Activated T-cell treated with anti-CD3 and anti-CD28 coated beads, Interleukin-2, amount 50 U/mL, for 72 hours (primary cell): ENCODE measurements at regions not wholly inside any gene's neighbourhood (a gene's known extent, or its start where the extent isn't known, plus 50 kb on each side); places are given as distances from the start of the nearest gene placed in this dataset.

Source experiments
- ATAC-seq, 2 donors: fragments of 150-1000 bp; cut with Tn5 transposase; replicated peaks in 1 of 2; 2 replicates each; pipeline ENCODE4 v1.10.0; 2021; ENCODE audit warnings: moderate library complexity in 2 of 2, mild to moderate bottlenecking in 1 of 2
- DNase-seq, 2 donors: peaks; one replicate each; pipeline ENCODE4 v3.0.0; 2021 to 2022; ENCODE audit warnings: mixed read lengths in 1 of 2
- H3K27ac Mint-ChIP-seq: one replicate; pipeline ENCODE4 v1.8.0; 2022; ENCODE audit warnings: mild to moderate bottlenecking, moderate library complexity, mixed read lengths
- H3K27me3 Mint-ChIP-seq: one replicate; pipeline ENCODE4 v1.8.0; 2022; ENCODE audit warnings: low read depth, mixed read lengths
- H3K36me3 Mint-ChIP-seq, 2 donors: one replicate each; pipeline ENCODE4 v1.8.0; 2022; ENCODE audit warnings: mixed read lengths in 2 of 2, mild to moderate bottlenecking in 1 of 2; ENCODE audit not compliant: insufficient read depth in 2 of 2
- H3K4me1 Mint-ChIP-seq: one replicate; pipeline ENCODE4 v1.8.0; 2022; ENCODE audit warnings: low read depth, mixed read lengths
- H3K4me3 Mint-ChIP-seq, 2 donors: one replicate each; pipeline ENCODE4 v1.8.0; 2022; ENCODE audit warnings: mild to moderate bottlenecking in 2 of 2, mixed read lengths in 2 of 2, moderate library complexity in 2 of 2
- H3K9me3 Mint-ChIP-seq, 2 donors: one replicate each; pipeline ENCODE4 v1.8.0; 2022; ENCODE audit warnings: mixed read lengths in 2 of 2

DNA sequence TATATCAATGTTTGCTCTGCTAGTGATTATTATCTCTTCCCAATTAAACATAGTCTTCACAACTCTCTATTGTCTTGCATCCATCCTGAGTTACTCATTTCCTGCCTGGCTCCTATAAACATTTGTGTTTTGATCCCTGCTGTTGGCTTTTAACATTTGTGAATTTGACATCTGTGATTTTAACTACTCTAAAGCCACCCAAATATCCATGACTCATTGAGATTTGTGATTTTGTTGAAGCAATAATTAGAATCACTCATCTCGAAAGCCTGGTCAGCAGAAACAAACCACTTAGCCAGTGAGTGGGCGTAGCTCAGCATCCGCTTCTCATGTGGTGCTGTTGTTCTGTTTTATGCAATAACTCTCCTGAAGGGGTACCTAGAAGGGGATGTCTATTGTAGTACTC is 174.3 kb upstream of the ZBTB20 start:
- Mint-ChIP-seq H3K27me3 (no peaks in the 10 kb centered on the region), H3K4me1 (no peaks in the 10 kb centered on the region), H3K27ac (no peak overlapping the region), H3K4me3 (no peak overlapping the region), H3K36me3 (peaks cover 0 to 2% of the 10 kb centered on the region in 2 donors), H3K9me3 (peaks cover 1 to 5% of the 10 kb centered on the region in 2 donors)
- DNase-seq (no peak), ATAC-seq (no peak)

DNA sequence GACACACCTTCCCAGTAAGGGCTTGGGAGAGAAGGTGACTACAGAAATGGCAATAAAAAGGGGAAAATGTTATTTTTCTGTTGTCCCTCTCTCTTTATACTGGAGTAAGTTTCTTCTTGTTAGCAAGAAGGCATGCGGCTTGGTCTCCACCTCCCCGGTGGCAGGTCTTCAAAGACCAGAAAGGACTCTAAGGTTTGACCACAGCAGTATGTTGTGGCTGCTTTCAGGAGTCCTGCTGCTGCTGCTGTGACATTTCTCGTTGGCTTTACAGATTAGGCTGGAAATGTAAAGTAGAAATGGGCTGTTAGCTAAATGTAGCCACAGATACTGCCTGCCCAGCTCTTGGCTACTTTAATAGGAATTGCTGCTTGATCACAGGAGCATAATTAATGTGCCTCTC is 175.8 kb upstream of the ZBTB20 start:
- DNase-seq, result no peak
- no peak for ATAC-seq
- H3K4me3 Mint-ChIP-seq, result no peak overlapping the region
- H3K27me3 Mint-ChIP-seq, result no peaks in the 10 kb centered on the region
- no peak overlapping the region for H3K27ac Mint-ChIP-seq
- H3K9me3 Mint-ChIP-seq, result peaks cover 0 to 3% of the 10 kb centered on the region in 2 donors
- no peaks in the 10 kb centered on the region for H3K4me1 Mint-ChIP-seq
- peaks cover 0 to 2% of the 10 kb centered on the region in 2 donors for H3K36me3 Mint-ChIP-seq

GRCh38 chr3:115323380-115323779 is 176.3 kb upstream of the ZBTB20 start:
- no peaks in the 10 kb centered on the region for H3K4me1 Mint-ChIP-seq
- ATAC-seq (no peak), DNase-seq (no peak)
- H3K4me3 Mint-ChIP-seq, result no peak overlapping the region
- H3K27me3 Mint-ChIP-seq, result no peaks in the 10 kb centered on the region
- no peak overlapping the region for H3K27ac Mint-ChIP-seq
- peaks cover 0 to under 1% of the 10 kb centered on the region in 2 donors for H3K36me3 Mint-ChIP-seq
- peaks cover 0 to 3% of the 10 kb centered on the region in 2 donors for H3K9me3 Mint-ChIP-seq

- no peaks in the 10 kb centered on the region for H3K4me1 Mint-ChIP-seq
- no peak overlapping the region for H3K4me3 Mint-ChIP-seq
- ATAC-seq (no peak), DNase-seq (no peak)
- no peaks in the 10 kb centered on the region for H3K36me3 Mint-ChIP-seq
- no peaks in the 10 kb centered on the region for H3K27me3 Mint-ChIP-seq
- H3K27ac Mint-ChIP-seq, result no peak overlapping the region
- H3K9me3 Mint-ChIP-seq, result peaks cover 0 to 3% of the 10 kb centered on the region in 2 donors
Measured at GRCh38 chr3:115324056-115324455, 177.0 kb upstream of the ZBTB20 start.

GRCh38 chr3:115325539-115325938 is 178.5 kb upstream of the ZBTB20 start:
- ATAC-seq (no peak), DNase-seq (no peak)

GRCh38 chr3:115330430-115330829 is 183.3 kb upstream of the ZBTB20 start:
- no peak for ATAC-seq
- no peaks in the 10 kb centered on the region for H3K27me3 Mint-ChIP-seq
- peaks cover 0 to 2% of the 10 kb centered on the region in 2 donors for H3K9me3 Mint-ChIP-seq
- no peak overlapping the region for H3K4me3 Mint-ChIP-seq
- no peak overlapping the region for H3K27ac Mint-ChIP-seq
- H3K4me1 Mint-ChIP-seq, result no peaks in the 10 kb centered on the region
- no peak for DNase-seq
- H3K36me3 Mint-ChIP-seq, result no peaks in the 10 kb centered on the region

More at GRCh38 chr3:115325539-115325938, 178.5 kb upstream of the ZBTB20 start:
- no peaks in the 10 kb centered on the region for H3K27me3 Mint-ChIP-seq
- H3K9me3 Mint-ChIP-seq, result peaks cover 0 to 3% of the 10 kb centered on the region in 2 donors
- H3K27ac Mint-ChIP-seq, result no peak overlapping the region
- no peaks in the 10 kb centered on the region for H3K4me1 Mint-ChIP-seq
- no peaks in the 10 kb centered on the region for H3K36me3 Mint-ChIP-seq
- H3K4me3 Mint-ChIP-seq, result no peak overlapping the region

- H3K36me3 Mint-ChIP-seq, result no peaks in the 10 kb centered on the region
- DNase-seq, result no peak
- H3K4me3 Mint-ChIP-seq, result no peak overlapping the region
- ATAC-seq, result no peak
- no peaks in the 10 kb centered on the region for H3K27me3 Mint-ChIP-seq
- H3K27ac Mint-ChIP-seq, result no peak overlapping the region
- H3K9me3 Mint-ChIP-seq, result no peaks in the 10 kb centered on the region
- H3K4me1 Mint-ChIP-seq, result no peaks in the 10 kb centered on the region
Measured at GRCh38 chr3:115332998-115333397, 185.9 kb upstream of the ZBTB20 start.

- H3K9me3 Mint-ChIP-seq, result no peaks in the 10 kb centered on the region
- ATAC-seq (no peak), DNase-seq (no peak)
- no peaks in the 10 kb centered on the region for H3K36me3 Mint-ChIP-seq
- no peak overlapping the region for H3K4me3 Mint-ChIP-seq
- H3K27ac Mint-ChIP-seq, result no peak overlapping the region
- no peaks in the 10 kb centered on the region for H3K4me1 Mint-ChIP-seq
- H3K27me3 Mint-ChIP-seq, result no peaks in the 10 kb centered on the region
Measured at GRCh38 chr3:115336836-115337235, 189.7 kb upstream of the ZBTB20 start.

- Mint-ChIP-seq H3K9me3 (no peaks in the 10 kb centered on the region), H3K4me1 (no peaks in the 10 kb centered on the region), H3K27me3 (no peaks in the 10 kb centered on the region), H3K36me3 (no peaks in the 10 kb centered on the region), H3K27ac (no peak overlapping the region), H3K4me3 (no peak overlapping the region)
- ATAC-seq (no peak), DNase-seq (no peak)
Measured at GRCh38 chr3:115340586-115340985, 193.5 kb upstream of the ZBTB20 start.

DNA sequence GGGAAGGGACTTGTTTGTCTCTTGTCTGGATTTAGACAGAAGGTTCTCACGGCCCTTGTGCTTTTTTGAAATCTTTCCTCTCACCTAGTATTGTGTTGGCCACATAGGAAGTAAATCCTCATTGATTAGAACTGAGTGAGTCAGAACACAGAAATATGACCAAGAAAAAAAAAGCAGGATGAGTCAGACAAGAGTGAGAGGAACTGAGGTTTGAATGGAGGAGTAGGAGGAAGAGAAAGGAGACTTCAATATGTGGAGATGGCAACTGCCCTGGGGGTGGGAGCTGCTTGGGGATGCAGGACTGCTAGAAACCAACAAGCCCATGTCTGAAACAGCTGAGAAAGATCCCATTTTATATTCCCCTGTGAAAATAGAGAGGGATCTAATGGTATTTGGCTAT is 194.1 kb upstream of the ZBTB20 start:
- Mint-ChIP-seq H3K27ac (no peak overlapping the region), H3K4me1 (no peaks in the 10 kb centered on the region), H3K36me3 (no peaks in the 10 kb centered on the region), H3K4me3 (no peak overlapping the region), H3K9me3 (no peaks in the 10 kb centered on the region), H3K27me3 (no peaks in the 10 kb centered on the region)
- no peak for DNase-seq
- ATAC-seq, result peak; percentile 72 to 87

DNA sequence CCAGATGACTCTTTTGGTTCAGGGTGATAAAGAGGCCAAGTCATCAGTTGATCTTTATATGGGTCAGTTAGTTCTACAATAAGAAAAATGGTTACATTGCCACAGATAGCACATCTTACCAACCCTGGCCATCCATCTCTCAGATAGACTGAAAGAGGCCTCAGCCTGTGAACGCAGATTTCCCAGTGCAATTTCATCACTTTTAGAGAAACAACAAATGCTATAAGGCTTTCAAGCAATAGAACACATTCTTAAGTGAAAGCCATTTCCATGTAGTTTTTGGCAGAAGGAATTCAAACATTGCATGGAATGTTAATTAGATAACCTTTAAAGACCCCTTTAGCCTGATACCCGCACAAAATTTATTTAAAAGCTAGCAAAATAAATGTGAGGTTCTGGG is 200.6 kb upstream of the ZBTB20 start:
- ATAC-seq, result no peak
- no peak for DNase-seq
- Mint-ChIP-seq H3K27ac (no peak overlapping the region), H3K36me3 (no peaks in the 10 kb centered on the region), H3K4me1 (no peaks in the 10 kb centered on the region), H3K27me3 (no peaks in the 10 kb centered on the region), H3K9me3 (no peaks in the 10 kb centered on the region), H3K4me3 (no peak overlapping the region)

DNA sequence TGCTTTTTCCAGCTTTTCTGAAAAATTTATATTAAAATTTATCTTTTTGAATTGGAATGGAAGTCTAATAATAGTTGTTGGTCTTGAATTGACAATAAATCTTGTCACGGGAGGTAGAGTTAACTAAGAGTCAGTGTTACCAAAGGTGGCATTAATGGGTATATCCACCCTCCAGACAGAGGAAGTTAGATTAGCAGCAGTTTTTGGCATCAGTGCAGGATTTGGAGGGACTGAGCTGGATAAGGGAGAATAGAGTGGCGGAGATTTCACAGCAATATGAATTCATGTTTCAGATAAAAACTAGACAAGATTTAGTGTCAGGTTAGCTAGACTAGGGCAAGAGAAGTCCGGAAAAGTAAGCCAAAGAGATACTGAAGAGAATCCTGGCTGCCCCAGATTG is 201.3 kb upstream of the ZBTB20 start:
- Mint-ChIP-seq H3K27ac (no peak overlapping the region), H3K4me3 (no peak overlapping the region), H3K4me1 (no peaks in the 10 kb centered on the region), H3K36me3 (peaks cover 0 to 2% of the 10 kb centered on the region in 2 donors), H3K9me3 (no peaks in the 10 kb centered on the region), H3K27me3 (no peaks in the 10 kb centered on the region)
- ATAC-seq, result no peak
- no peak for DNase-seq

DNA sequence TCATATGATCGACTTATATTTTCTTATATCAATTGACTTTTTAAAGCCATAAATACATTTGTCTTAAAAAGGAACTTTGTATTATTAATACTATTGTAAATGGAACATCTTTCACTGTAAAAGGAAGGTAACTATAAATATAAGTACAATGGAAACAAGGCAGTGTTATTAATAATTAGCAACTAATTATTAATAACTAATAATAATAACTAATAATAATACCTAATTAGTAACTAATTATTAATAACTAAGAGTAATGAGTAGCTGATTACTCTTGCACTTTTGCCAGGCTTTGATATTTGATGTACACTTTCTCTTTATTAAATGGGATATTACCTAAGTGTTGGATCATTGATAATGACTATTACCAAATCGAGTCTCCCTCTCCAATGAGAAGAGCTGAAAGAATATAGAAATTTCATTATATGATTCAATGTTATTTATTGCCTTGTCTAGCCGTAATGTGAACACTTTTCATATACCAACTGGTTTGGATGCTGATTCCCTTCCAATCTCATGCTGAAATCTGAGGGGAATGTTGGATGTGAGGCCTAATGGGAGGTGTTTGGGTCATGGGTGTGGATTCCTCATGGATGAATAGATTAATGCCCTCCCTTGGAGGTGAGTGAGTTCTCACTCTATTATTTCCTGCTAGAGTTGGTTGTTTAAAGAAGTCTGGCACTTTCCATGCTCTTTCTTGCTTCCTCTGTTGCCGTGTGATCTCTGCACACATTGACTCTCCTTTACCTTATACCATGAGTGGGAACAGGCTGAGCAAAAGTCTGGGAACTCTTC is 202.1 kb upstream of the ZBTB20 start:
- H3K36me3 Mint-ChIP-seq, result peaks cover 0 to 2% of the 10 kb centered on the region in 2 donors
- no peaks in the 10 kb centered on the region for H3K9me3 Mint-ChIP-seq
- ATAC-seq (no peak), DNase-seq (no peak)
- H3K27ac Mint-ChIP-seq, result no peak overlapping the region
- H3K27me3 Mint-ChIP-seq, result no peaks in the 10 kb centered on the region
- no peak overlapping the region for H3K4me3 Mint-ChIP-seq
- no peaks in the 10 kb centered on the region for H3K4me1 Mint-ChIP-seq

- DNase-seq, result no peak
- no peak for ATAC-seq
- Mint-ChIP-seq H3K9me3 (peaks cover 0 to 3% of the 10 kb centered on the region in 2 donors), H3K36me3 (peaks cover 0 to 2% of the 10 kb centered on the region in 2 donors), H3K4me3 (no peak overlapping the region), H3K27ac (no peak overlapping the region), H3K4me1 (no peaks in the 10 kb centered on the region), H3K27me3 (no peaks in the 10 kb centered on the region)
Measured at GRCh38 chr3:115350606-115351005, 203.5 kb upstream of the ZBTB20 start.
